Body of pancreas (tissue), 4 donors: ENCODE measurements at regions not wholly inside any gene's neighbourhood (a gene's known extent, or its start where the extent isn't known, plus 50 kb on each side); places are given as distances from the start of the nearest gene placed in this dataset.

Source experiments
- CTCF ChIP-seq, 7 experiments: fragments of 450-650 bp in 4 of 7; fragments of 200-600 bp in 3 of 7; sonication (generic) in 3 of 7; IDR thresholded peaks; one replicate each; pipeline ENCODE4 v1.5.1; 2016 to 2019; ENCODE audit warnings: antibody characterized with exemption in 7 of 7
- POLR2A ChIP-seq, 3 donors: fragments of 450-650 bp; IDR thresholded peaks; one replicate each; pipeline ENCODE4 v1.6.1; 2016; ENCODE audit warnings: antibody characterized with exemption in 3 of 3, mild to moderate bottlenecking in 2 of 3

- TF ChIP-seq CTCF (IDR thresholded peaks at IDR 0.05) (no peak), POLR2A (IDR thresholded peaks at IDR 0.05) (no peak)
These were observed 90.1 kb upstream of the CELF2 start for GRCh38 chr10:10927608-10928007.
